GM21515 (cell line): ENCODE measurements at regions not wholly inside any gene's neighbourhood (a gene's known extent, or its start where the extent isn't known, plus 50 kb on each side); places are given as distances from the start of the nearest gene placed in this dataset.

Experiments used
- ATAC-seq: cut with Tn5 transposase; IDR thresholded peaks from one replicate; pipeline ENCODE4 v1.9.1; 2021; ENCODE audit not compliant: unreplicated experiment

DNA sequence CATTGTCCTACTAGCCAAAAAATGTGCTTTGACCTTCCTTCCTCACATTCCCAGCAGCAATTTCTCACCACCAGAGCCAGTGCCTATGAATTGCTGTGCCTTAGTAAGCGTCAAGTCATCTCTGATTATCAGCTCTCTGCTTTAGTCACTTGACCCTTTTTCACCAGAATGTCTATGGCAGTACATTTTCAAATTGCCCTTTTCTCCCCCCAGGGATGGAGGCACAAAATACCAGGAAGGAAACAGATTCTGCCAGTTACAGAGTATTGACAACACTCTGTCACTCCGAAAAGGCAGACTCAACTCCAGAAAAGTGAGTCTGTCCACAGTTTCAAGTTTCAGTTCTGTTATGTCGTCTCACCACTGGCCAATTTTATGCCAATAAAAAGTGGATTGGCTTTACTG is 167.4 kb downstream of the TNFSF18 start:
- no peak for ATAC-seq

GRCh38 chr1:172883844-172884243 is 166.9 kb downstream of the TNFSF18 start:
- no peak for ATAC-seq

DNA sequence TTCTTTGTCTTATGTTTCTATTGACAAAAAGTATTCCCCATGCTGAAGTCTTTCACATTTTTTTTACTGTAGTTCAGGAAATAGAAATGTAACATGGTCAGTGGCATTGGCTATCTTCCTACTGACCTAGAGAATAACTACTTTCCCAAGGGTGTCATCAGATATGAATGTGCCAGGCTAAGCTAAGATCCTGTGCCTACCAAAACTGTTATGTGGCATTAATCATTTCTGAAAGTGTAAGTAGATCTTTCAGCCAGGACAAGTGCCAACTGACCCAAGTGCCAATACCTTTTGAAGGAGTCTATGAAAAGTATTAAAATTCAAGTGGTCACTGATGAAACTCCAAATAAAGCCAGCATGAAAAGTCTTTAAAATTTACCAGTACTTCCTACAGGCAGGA is 165.3 kb downstream of the TNFSF18 start:
- no peak for ATAC-seq

- ATAC-seq: no peak
These were observed 164.8 kb downstream of the TNFSF18 start for GRCh38 chr1:172885971-172886370.

DNA sequence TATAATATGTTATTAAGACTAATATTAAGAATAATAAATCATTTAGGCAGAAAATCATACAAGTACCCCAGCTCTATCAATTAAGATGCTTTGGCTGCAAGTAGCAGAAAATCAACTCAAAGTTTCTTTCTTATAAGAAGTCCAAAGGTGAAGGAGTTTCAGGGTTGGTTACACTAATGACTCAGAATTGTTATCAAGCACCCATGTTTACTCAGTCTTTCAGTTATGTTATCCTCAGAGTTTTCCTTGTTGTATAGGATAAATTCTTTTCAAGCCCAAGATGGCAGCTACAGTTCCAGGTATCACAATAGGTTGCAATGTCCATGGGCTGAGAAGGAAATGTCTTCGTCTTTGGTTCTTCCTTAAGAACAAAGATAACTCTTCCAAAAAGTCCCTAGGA is 163.6 kb downstream of the TNFSF18 start:
- no peak for ATAC-seq

DNA sequence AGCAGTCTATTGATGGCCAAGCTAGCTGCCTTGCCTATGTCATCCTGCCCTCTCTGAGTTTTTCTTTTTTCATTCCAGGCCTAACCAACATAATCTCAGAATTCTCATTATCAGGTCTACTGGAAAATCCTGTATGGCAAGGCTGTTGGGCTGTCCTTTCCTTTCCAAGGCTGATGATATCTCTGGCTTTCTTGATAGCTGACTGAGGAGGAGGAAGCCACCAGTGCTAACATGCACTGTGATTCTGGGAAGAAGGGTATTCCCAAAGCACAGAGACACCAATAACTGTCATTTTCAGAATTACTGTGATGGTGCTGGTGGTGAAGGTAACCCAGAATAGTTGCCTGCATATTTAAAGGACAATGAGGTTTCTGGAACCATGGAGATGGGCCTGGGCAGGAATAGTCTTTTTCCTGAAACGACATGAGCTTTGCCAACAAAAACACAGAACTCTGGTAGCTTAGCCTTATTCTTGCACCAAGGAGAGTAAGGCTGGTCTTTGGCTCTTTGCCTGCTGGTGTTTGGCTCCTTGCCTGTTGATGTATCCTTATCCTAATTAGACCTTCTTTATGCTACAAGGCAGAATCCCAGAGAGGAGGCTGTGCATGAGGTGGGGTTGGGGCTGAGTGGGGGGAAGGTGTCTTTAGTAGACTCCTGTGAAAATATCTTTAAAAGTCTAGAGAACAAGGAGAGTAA is 157.4 kb downstream of the TNFSF18 start:
- ATAC-seq: no peak

DNA sequence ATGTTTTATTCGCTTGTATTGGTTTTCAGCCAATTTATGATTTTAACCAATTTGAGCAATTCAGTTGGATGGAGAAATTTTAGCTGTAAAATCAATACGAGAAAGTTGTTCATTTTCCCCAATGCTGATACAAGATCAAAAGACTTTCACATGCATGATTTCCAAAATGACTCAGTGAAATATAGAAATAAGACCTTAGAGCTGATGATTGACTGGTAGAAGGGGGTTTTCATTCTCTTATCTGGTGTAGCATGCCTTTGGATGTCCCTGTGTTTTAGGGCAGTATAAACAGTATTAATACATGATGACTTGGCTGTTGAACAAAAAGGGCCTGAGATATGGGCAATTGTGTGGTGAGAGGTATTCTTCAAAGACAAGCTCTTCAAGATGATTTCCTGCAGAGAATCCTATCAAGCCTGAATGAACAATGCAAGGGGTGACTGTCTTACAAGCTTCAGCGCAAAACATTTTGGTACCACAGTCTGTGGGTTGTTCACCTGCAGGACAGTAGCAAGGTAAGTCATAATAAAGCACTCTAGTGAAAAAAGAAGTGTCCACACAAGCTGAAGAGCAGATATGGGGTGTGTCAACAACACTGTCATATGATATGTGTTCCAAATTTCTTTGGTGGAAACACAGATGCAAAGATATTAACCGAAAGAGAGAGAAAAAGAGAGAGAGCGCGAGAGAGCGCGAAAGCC is 156.2 kb downstream of the TNFSF18 start:
- ATAC-seq: no peak

DNA sequence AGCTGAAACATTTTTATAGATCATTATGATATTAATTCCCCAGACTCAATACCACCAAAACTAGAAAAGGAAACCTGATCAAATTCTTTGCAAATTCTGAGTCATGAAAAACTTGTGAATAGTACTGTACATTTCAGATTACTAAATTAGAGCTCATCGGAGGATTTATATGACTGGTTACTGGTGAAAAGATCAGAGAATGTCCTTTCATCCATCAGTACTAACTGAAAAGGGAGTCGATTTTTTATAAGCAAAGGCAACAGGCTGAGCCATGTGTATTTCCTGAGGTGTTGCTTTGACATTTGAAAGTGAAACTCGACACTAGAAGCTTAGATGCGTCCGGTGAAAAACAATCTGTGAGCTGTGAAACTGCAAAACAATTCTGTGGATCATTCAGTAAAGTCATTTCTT is 155.7 kb downstream of the TNFSF18 start:
- no peak for ATAC-seq

- ATAC-seq: no peak
These were observed 155.0 kb downstream of the TNFSF18 start for GRCh38 chr1:172895761-172896160.

DNA sequence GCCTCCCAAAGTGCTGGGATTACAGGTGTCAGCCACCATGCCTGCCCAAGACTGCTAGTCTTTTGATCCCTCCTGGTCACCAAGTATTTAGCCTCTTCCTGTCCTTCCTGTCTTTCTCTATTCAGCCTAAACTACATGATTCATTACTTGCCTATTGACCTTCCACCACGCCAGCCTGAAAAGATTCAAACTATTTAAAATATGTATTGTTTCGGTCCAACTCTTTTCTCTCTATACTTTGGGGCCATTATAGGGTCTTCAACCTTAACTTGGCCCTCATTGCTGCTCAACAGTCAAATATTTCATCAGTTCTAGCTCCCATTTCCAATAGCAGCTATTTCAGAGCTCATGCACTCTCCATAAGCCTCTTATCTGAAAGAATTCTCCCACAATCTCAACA is 153.0 kb downstream of the TNFSF18 start:
- no peak for ATAC-seq

DNA sequence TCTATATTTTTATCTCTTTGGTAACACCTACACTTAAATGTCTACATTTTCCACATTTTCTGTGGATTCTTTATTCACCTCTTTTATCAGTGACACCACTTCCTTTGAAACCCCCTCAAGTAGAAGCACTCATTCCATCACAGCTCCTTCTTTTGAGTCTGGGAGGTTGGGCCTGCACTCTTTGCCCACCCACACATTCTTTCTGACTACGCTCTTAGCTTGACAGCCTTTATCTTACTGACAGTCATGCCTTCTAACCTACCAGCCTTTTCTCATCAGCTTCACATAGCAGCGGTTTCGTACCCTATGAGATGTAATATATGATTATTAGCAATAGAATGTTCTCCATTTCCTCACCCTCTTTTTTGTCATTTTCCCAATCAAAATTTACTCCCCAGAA is 151.9 kb downstream of the TNFSF18 start:
- ATAC-seq: no peak

GRCh38 chr1:172900376-172900997 is 150.3 kb downstream of the TNFSF18 start:
- ATAC-seq: no peak

DNA sequence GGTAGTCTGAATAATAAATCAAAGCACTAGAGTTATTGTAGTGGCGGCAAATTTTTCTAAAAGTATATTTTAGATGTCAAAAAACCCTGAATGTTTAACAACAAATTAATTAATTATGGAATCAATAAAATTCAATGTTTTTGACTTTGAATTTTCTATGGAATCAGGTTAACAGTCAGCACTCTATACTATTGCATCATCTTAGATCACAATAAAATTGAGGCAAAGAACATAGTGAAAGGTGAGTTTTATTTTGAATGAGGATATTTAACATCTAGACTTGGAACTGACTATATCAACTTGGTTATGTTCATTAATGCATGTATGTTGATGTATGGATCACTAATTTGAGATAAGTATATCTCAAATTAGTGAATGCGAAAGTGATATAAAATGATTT is 148.5 kb downstream of the TNFSF18 start:
- ATAC-seq: no peak

DNA sequence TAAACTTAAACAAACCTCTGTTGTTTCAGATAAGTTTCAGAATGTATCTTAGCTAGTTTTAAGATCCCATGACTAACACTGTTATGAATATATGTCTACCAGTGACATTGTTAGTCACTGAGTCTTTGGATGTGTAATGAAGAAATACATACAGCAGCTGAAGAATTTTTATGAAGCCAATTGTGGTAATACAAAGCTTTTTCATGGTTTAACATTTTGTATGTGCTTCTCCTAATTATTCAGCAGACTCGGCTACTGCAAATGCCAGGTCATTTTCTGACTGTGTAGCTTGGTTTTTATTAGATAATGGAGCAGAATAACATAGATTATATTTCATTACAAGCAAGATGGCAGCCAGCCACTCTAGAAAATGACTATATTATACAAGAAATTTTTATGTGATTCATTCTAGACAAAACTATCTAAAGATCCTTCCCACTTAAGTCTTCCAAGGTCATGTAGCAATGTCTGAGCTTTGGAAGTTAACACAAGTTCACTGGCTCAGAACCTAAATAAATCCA is 147.8 kb downstream of the TNFSF18 start:
- ATAC-seq: no peak

- ATAC-seq: no peak
These were observed 147.0 kb downstream of the TNFSF18 start for GRCh38 chr1:172903581-172904220.

DNA sequence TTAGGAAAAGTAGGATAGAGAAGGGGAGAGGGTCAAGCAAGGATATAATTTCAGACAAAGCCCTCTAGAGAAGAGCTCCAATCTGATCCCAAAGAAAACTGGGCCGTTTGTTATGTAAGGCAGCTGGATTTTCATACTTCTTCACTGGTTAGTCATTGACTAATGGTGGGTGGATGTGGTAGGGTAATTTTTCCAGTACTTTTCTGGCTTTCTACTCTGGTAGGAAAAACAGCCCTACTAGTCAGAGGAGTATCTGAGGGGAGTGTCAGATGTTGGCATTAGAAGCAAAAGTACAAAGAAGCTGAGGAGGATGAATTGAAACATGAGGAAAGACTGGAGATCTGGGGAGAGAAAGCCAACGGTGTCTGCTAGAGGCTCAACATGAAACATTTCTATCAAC is 145.3 kb downstream of the TNFSF18 start:
- no peak for ATAC-seq

GRCh38 chr1:172906778-172907592 is 143.8 kb downstream of the TNFSF18 start:
- no peak for ATAC-seq

- ATAC-seq: no peak
These were observed 142.9 kb downstream of the TNFSF18 start for GRCh38 chr1:172907834-172908326.

GRCh38 chr1:172909606-172910326 is 141.0 kb downstream of the TNFSF18 start:
- no peak for ATAC-seq

- no peak for ATAC-seq
These were observed 137.9 kb downstream of the TNFSF18 start for GRCh38 chr1:172912765-172913260.
